SU-DHL-6 (cell line): ENCODE measurements at regions not wholly inside any gene's neighbourhood (a gene's known extent, or its start where the extent isn't known, plus 50 kb on each side); places are given as distances from the start of the nearest gene placed in this dataset.

Experiments used
- H2AFZ ChIP-seq: fragments of 200-600 bp; sonication (generic); 2 replicates; pipeline ENCODE4 v1.6.1; 2014; ENCODE audit warnings: low read depth, mild to moderate bottlenecking, moderate library complexity, mixed read lengths, antibody characterized with exemption, low read length; ENCODE audit not compliant: severe bottlenecking
- H3F3A ChIP-seq: fragments of 200-600 bp; shearing (Covaris generic); 2 replicates; pipeline ENCODE4 v1.6.0; 2016; ENCODE audit warnings: antibody characterized with exemption, mild to moderate bottlenecking; ENCODE audit not compliant: insufficient read depth
- H3K27ac ChIP-seq: fragments of 200-600 bp; sonication (generic); 2 replicates; pipeline ENCODE4 v1.5.1; 2016; ENCODE audit warnings: low read depth, mild to moderate bottlenecking, low read length, moderate library complexity, mixed read lengths
- H3K27me3 ChIP-seq: fragments of 200-600 bp; sonication (generic), shearing (Covaris generic); 2 replicates; pipeline ENCODE4 v1.6.0; 2014; ENCODE audit warnings: mild to moderate bottlenecking, low read length
- H3K36me3 ChIP-seq: fragments of 200-600 bp; sonication (generic); 2 replicates; pipeline ENCODE4 v1.6.1; 2014; ENCODE audit warnings: mild to moderate bottlenecking, low read length, mixed read lengths
- H3K4me2 ChIP-seq: fragments of 300-600, 200-600 bp; shearing (Covaris generic), sonication (generic); 2 replicates; pipeline ENCODE4 v1.6.0; 2014; ENCODE audit warnings: low read length, low read depth, mild to moderate bottlenecking; ENCODE audit not compliant: poor library complexity, severe bottlenecking
- H3K4me3 ChIP-seq: fragments of 200-600 bp; sonication (generic); 2 replicates; pipeline ENCODE4 v1.5.1; 2014; ENCODE audit warnings: antibody characterized with exemption, low read length, mild to moderate bottlenecking, mixed read lengths; ENCODE audit not compliant: insufficient read depth, poor library complexity, severe bottlenecking
- H3K79me2 ChIP-seq: fragments of 200-600 bp; sonication (generic); 2 replicates; pipeline ENCODE4 v1.6.1; 2014; ENCODE audit warnings: mild to moderate bottlenecking, low read length, moderate library complexity; ENCODE audit not compliant: insufficient read depth
- H3K9ac ChIP-seq: fragments of 200-600 bp; sonication (generic); 2 replicates; pipeline ENCODE4 v1.7.0; 2014; ENCODE audit warnings: mild to moderate bottlenecking, low read length
- H3K9me2 ChIP-seq: fragments of 200-600 bp; sonication (generic); replicated peaks from 2 replicates; pipeline ENCODE4 v1.6.1; 2014; ENCODE audit warnings: low read length; ENCODE audit not compliant: insufficient read depth
- H3K9me3 ChIP-seq: fragments of 200-600 bp; sonication (generic); 2 replicates; pipeline ENCODE4 v1.6.1; 2014; ENCODE audit warnings: low read length, mixed read lengths; ENCODE audit not compliant: insufficient read depth
- H4K20me1 ChIP-seq: fragments of 200-600 bp; sonication (generic); 2 replicates; pipeline ENCODE4 v1.6.1; 2014; ENCODE audit warnings: low read depth, mild to moderate bottlenecking, antibody characterized with exemption, low read length, moderate library complexity, mixed read lengths
- EZH2phosphoT487 ChIP-seq: fragments of 200-600 bp; sonication (generic), shearing (Covaris generic); conservative IDR thresholded peaks from 2 replicates; pipeline ENCODE4 v1.6.1; 2018; ENCODE audit warnings: mild to moderate bottlenecking, antibody characterized with exemption, low read length, moderate library complexity, mixed read lengths
- TF ChIP-seq, protein P1 (sequence below): fragments of 200-600 bp; sonication (generic); IDR thresholded peaks from one replicate; pipeline ENCODE4 v1.5.1; 2017; ENCODE audit warnings: antibody characterized with exemption, mild to moderate bottlenecking, low read length, moderate library complexity; ENCODE audit not compliant: insufficient read depth, poor library complexity, severe bottlenecking

- Histone ChIP-seq H3F3A (no peaks in the 10 kb centered on the region), H3K27ac (no peak overlapping the region), H3K9ac (no peak overlapping the region), H4K20me1 (no peaks in the 10 kb centered on the region), H3K4me3 (no peak overlapping the region), H3K4me2 (no peak overlapping the region), H3K79me2 (no peaks in the 10 kb centered on the region), H3K9me3 (no peaks in the 10 kb centered on the region), H2AFZ (no peak overlapping the region), H3K9me2 (no peaks in the 10 kb centered on the region), H3K27me3 (no peaks in the 10 kb centered on the region), H3K36me3 (no peaks in the 10 kb centered on the region)
- TF ChIP-seq EZH2phosphoT487: no peak
- TF ChIP-seq, protein P1, sequence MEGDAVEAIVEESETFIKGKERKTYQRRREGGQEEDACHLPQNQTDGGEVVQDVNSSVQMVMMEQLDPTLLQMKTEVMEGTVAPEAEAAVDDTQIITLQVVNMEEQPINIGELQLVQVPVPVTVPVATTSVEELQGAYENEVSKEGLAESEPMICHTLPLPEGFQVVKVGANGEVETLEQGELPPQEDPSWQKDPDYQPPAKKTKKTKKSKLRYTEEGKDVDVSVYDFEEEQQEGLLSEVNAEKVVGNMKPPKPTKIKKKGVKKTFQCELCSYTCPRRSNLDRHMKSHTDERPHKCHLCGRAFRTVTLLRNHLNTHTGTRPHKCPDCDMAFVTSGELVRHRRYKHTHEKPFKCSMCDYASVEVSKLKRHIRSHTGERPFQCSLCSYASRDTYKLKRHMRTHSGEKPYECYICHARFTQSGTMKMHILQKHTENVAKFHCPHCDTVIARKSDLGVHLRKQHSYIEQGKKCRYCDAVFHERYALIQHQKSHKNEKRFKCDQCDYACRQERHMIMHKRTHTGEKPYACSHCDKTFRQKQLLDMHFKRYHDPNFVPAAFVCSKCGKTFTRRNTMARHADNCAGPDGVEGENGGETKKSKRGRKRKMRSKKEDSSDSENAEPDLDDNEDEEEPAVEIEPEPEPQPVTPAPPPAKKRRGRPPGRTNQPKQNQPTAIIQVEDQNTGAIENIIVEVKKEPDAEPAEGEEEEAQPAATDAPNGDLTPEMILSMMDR: no peak
Observed at GRCh38 chr12:76156726-76157125, 72.2 kb upstream of the NAP1L1 start.

DNA sequence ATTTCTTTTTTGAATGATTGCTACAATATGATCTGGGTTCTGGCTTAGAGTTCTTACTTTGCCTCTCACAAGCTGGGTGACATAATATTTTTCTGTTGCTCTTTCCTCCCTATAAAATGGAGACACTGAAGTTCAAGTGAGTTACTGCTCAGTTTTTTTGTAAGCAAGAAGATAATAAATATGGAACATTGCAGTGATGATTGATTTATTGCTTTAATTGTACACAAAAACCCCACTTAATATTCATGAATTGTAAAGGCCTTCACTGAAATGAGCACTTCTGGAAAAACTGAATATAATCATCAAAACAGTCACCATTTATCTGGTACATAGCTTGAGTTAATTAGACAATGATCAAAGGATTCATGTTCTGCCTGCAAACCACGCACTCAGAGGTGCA lies 71.8 kb upstream of the NAP1L1 start:
- Histone ChIP-seq H4K20me1 (no peaks in the 10 kb centered on the region), H3K27me3 (no peaks in the 10 kb centered on the region), H3K27ac (no peak overlapping the region), H3K9ac (no peak overlapping the region), H3F3A (no peaks in the 10 kb centered on the region), H3K9me3 (no peaks in the 10 kb centered on the region), H3K9me2 (no peaks in the 10 kb centered on the region), H3K4me3 (no peak overlapping the region), H3K79me2 (no peaks in the 10 kb centered on the region), H2AFZ (no peak overlapping the region), H3K36me3 (no peaks in the 10 kb centered on the region), H3K4me2 (no peak overlapping the region)
- no peak for TF ChIP-seq EZH2phosphoT487
- TF ChIP-seq, protein P1: no peak

DNA sequence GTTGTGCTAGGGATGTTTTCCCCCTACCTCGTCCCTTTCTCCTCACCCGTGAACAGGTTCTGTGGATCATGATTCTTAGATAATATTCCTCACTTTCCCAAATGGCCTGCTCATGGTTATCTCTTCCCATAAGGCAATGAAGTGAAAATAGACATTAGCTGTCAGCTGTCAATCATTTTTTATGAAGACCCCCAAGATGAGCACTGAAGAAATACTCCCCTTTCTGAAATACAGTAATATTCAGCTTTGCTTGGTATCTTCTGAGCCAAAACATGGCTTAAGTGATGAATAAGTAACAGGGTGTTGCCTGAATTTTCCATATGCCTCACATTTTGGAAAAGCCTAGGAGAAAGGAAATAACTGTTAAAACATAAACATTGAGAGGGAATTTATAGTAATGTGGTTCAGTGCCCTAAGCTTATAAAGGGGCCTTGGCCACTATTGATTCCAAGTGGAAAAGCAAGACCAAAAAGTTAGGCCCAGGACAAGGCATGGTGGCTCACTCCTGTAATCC lies 70.7 kb upstream of the NAP1L1 start:
- no peaks in the 10 kb centered on the region for H3F3A ChIP-seq
- TF ChIP-seq, protein P1: no peak
- TF ChIP-seq EZH2phosphoT487: no peak
- no peaks in the 10 kb centered on the region for H3K36me3 ChIP-seq
- no peaks in the 10 kb centered on the region for H4K20me1 ChIP-seq
- no peak overlapping the region for H3K9ac ChIP-seq
- no peaks in the 10 kb centered on the region for H3K79me2 ChIP-seq
- no peak overlapping the region for H3K27ac ChIP-seq
- H3K4me3 ChIP-seq: no peak overlapping the region
- no peaks in the 10 kb centered on the region for H3K27me3 ChIP-seq
- H3K9me3 ChIP-seq: no peaks in the 10 kb centered on the region
- no peak overlapping the region for H3K4me2 ChIP-seq
- no peak overlapping the region for H2AFZ ChIP-seq
- H3K9me2 ChIP-seq: no peaks in the 10 kb centered on the region
